NT2/D1 (cell line): ENCODE measurements at regions not wholly inside any gene's neighbourhood (a gene's known extent, or its start where the extent isn't known, plus 50 kb on each side); places are given as distances from the start of the nearest gene placed in this dataset.

ENCODE experiments used
- SUZ12 ChIP-seq: IDR thresholded peaks from 2 replicates; pipeline ENCODE4 v1.6.1; 2011; ENCODE audit not compliant: insufficient read length, insufficient read depth; ENCODE audit errors: extremely low read depth
- YY1 ChIP-seq: IDR thresholded peaks from 2 replicates; pipeline ENCODE4 v1.6.1; 2011; ENCODE audit not compliant: insufficient read length, insufficient read depth

DNA sequence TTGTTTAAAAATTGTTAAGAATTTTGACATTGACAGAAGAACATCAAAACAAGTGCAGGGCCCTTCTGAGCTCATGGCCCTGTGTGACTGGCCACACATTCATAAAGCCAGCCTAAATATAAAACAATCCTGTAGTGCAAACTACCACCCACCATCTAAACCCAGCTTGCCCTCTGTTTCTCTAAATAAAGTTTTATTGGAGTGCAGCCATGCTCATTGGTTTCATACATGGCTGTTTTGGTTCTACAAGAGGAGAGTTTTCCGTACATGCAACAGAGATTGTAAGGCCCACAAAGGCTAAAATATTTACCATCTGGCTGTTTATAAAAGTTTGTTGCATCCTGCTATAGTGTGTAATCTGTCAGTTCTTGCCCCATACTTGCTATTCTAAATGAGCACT is 54.6 kb upstream of the TRIM24 start:
- TF ChIP-seq YY1 (no peak), SUZ12 (no peak)
